G401.6 (cell line): ENCODE measurements at regions not wholly inside any gene's neighbourhood (a gene's known extent, or its start where the extent isn't known, plus 50 kb on each side); places are given as distances from the start of the nearest gene placed in this dataset.

ENCODE experiments used
- FAIRE-seq: peaks from 2 replicates; lab custom pipeline; 2012; peaks lifted over from hg19 to GRCh38; lab: Jason Lieb, UNC

- no peak for FAIRE-seq
Measured at GRCh38 chr17:14762736-14763479, 462.0 kb downstream of the HS3ST3B1 start.

GRCh38 chr17:14760719-14761411 is 460.0 kb downstream of the HS3ST3B1 start:
- FAIRE-seq = no peak

- FAIRE-seq = no peak
Measured at GRCh38 chr17:14760212-14760611, 459.3 kb downstream of the HS3ST3B1 start.

GRCh38 chr17:14759325-14759724 is 458.4 kb downstream of the HS3ST3B1 start:
- FAIRE-seq = no peak

- FAIRE-seq = no peak
Measured at GRCh38 chr17:14756479-14756878, 455.6 kb downstream of the HS3ST3B1 start.

GRCh38 chr17:14755002-14755401 is 454.1 kb downstream of the HS3ST3B1 start:
- no peak for FAIRE-seq

GRCh38 chr17:14753383-14753782 is 452.5 kb downstream of the HS3ST3B1 start:
- no peak for FAIRE-seq

- no peak for FAIRE-seq
Measured at GRCh38 chr17:14752011-14752410, 451.1 kb downstream of the HS3ST3B1 start.

GRCh38 chr17:14750866-14751265 is 450.0 kb downstream of the HS3ST3B1 start:
- no peak for FAIRE-seq

- FAIRE-seq = no peak
Measured at GRCh38 chr17:14749269-14749668, 448.4 kb downstream of the HS3ST3B1 start.

- FAIRE-seq = no peak
Measured at GRCh38 chr17:14748036-14748710, 447.3 kb downstream of the HS3ST3B1 start.

GRCh38 chr17:14747603-14747950 is 446.7 kb downstream of the HS3ST3B1 start:
- no peak for FAIRE-seq

GRCh38 chr17:14746822-14747602 is 446.1 kb downstream of the HS3ST3B1 start:
- no peak for FAIRE-seq

- FAIRE-seq = no peak
Measured at GRCh38 chr17:14745541-14745940, 444.7 kb downstream of the HS3ST3B1 start.

- FAIRE-seq = no peak
Measured at GRCh38 chr17:14744761-14745473, 444.0 kb downstream of the HS3ST3B1 start.

- FAIRE-seq = no peak
Measured at GRCh38 chr17:14741491-14741890, 440.6 kb downstream of the HS3ST3B1 start.

- no peak for FAIRE-seq
Measured at GRCh38 chr17:14739656-14740431, 439.0 kb downstream of the HS3ST3B1 start.

- no peak for FAIRE-seq
Measured at GRCh38 chr17:14738652-14738988, 437.7 kb downstream of the HS3ST3B1 start.

GRCh38 chr17:14737984-14738651 is 437.2 kb downstream of the HS3ST3B1 start:
- no peak for FAIRE-seq

GRCh38 chr17:14736631-14737030 is 435.8 kb downstream of the HS3ST3B1 start:
- FAIRE-seq = no peak

- no peak for FAIRE-seq
Measured at GRCh38 chr17:14733376-14733775, 432.5 kb downstream of the HS3ST3B1 start.
